HUES48 (cell line): ENCODE measurements at regions not wholly inside any gene's neighbourhood (a gene's known extent, or its start where the extent isn't known, plus 50 kb on each side); places are given as distances from the start of the nearest gene placed in this dataset.

Source experiments
- H3K27ac ChIP-seq: one replicate; pipeline ENCODE4 v1.7.0; 2013; ENCODE audit warnings: low read depth, low read length, inconsistent platforms
- H3K27me3 ChIP-seq: 2 replicates; pipeline ENCODE4 v1.6.1; 2013; ENCODE audit warnings: mild to moderate bottlenecking, low read length; ENCODE audit not compliant: control insufficient read depth, insufficient read depth
- H3K36me3 ChIP-seq: 2 replicates; pipeline ENCODE4 v1.6.1; 2013; ENCODE audit warnings: low read length; ENCODE audit not compliant: control insufficient read depth, insufficient read depth
- H3K4me1 ChIP-seq: 2 replicates; pipeline ENCODE4 v1.6.1; 2013; ENCODE audit warnings: mild to moderate bottlenecking, low read length; ENCODE audit not compliant: control insufficient read depth, insufficient read depth
- H3K4me3 ChIP-seq: 2 replicates; pipeline ENCODE4 v1.5.1; 2013; ENCODE audit warnings: mild to moderate bottlenecking, low read depth, low read length
- H3K9ac ChIP-seq: 2 replicates; pipeline ENCODE4 v1.6.1; 2013; ENCODE audit warnings: mild to moderate bottlenecking, low read depth, low read length, moderate library complexity
- H3K9me3 ChIP-seq: 2 replicates; pipeline ENCODE4 v1.6.1; 2013; ENCODE audit warnings: low read length; ENCODE audit not compliant: control insufficient read depth, insufficient read depth

DNA sequence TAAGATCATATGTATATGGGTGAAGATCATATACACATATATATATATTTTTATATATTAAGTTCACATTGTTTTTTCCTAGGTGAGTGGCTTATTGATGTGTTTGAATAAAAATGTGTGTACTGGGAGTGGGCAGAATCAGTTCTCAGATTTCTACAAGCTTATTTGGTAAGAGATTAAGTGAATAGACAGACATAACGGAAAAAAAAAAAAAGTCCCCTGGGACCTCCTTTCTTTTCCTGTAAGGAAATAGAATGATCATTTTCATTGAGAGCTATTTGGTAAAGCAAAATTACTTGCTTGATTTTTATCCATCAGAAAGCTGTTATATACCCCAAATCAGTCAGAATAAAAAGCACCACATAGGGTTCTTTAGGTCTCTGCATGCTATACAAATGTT lies 597.7 kb downstream of the PCDH18 start:
- no peak overlapping the region for H3K27ac ChIP-seq
- H3K4me3 ChIP-seq = no peak overlapping the region
- H3K36me3 ChIP-seq = no peaks in the 10 kb centered on the region
- no peak overlapping the region for H3K9ac ChIP-seq
- no peaks in the 10 kb centered on the region for H3K9me3 ChIP-seq
- H3K27me3 ChIP-seq = no peaks in the 10 kb centered on the region
- H3K4me1 ChIP-seq = no peaks in the 10 kb centered on the region

DNA sequence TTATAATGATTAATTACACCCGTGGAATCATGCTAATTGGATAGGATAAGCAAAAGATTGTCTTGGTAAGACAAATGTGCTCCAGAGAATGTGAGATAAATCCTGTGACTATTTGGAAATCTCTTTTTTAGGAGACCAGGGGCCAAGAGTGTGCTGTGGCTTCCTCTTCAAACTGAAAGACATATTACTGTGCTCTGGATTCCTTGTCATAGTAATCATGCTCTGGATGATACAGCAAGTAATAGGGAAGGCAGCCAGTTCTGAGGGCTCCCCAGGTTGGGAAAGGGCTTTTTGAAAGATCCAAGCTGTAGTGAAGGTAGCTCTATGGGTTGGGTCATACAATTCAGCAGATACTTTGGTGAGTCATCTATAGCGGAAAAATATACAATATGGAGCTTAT lies 600.5 kb downstream of the PCDH18 start:
- Histone ChIP-seq H3K27me3 (no peaks in the 10 kb centered on the region), H3K9ac (no peak overlapping the region), H3K27ac (no peak overlapping the region), H3K4me1 (no peaks in the 10 kb centered on the region), H3K36me3 (no peaks in the 10 kb centered on the region), H3K4me3 (no peak overlapping the region), H3K9me3 (0 out of 2 replicates have a peak, but pooled peaks cover 2% of the 10 kb centered on the region)

DNA sequence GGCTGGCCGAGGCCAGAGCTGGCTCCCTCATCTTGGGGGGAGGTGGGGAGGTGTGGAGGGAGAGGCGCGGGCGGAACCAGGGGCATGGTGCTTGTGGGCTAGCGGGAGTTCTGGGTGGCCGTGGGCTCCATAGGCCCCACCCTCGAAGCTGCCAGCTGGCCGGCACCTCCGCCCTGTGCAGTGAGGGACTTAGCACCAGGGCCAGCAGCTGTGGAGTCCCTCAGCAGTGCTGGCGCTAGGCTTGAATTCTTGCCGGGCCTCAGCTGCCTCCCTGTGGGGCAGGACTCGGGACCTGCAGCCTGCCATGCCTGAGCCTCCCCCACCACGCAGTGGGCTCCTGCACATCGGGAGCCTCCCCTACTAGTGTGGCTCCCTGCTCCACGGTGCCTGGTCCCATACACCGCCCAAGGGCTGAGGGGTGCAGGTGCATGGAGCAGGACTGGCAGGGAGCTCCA lies 603.3 kb downstream of the PCDH18 start:
- Histone ChIP-seq H3K9ac (no peak overlapping the region), H3K4me1 (no peaks in the 10 kb centered on the region), H3K9me3 (0 out of 2 replicates have a peak, but pooled peaks cover 2% of the 10 kb centered on the region), H3K36me3 (no peaks in the 10 kb centered on the region), H3K4me3 (no peak overlapping the region), H3K27ac (no peak overlapping the region), H3K27me3 (no peaks in the 10 kb centered on the region)

DNA sequence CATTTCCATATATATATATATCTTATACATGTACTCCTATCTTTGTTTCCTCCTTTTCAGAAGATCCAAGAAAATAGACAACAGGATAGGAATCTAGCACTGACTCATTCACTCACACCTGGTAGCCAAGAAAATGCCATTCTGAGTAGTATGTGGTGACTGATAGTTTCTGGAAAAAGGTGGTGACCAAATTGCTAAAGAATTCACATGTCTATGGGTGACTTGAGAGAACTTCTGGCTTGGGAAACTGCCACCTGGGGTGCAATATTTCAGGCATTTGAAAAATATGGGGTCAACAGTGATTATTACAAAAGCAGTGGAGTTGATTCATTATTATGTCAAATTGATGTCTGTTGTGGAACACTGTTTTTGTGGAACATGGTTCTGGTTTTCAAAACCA lies 605.1 kb downstream of the PCDH18 start:
- no peak overlapping the region for H3K9ac ChIP-seq
- H3K9me3 ChIP-seq = 0 out of 2 replicates have a peak, but pooled peaks cover 2% of the 10 kb centered on the region

DNA sequence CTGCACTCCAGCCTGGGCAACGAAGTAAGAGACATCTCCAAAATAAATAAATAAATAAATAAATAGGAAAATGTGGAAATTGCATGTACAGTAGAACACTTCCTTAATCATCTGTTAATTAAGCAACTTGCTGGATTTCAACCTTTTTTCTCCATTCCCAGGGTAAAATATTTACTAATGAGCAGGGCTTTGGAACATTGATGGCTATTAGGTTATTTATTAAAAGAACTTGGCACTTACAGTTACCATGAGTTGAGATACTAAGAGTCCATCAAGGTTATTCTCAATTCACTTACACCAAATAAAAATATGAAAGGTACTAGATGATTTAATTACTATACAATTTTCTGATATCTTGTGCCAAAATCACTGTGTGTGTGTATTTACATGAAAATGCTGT lies 607.1 kb downstream of the PCDH18 start:
- no peaks in the 10 kb centered on the region for H3K27me3 ChIP-seq
- no peaks in the 10 kb centered on the region for H3K36me3 ChIP-seq
- H3K4me3 ChIP-seq = no peak overlapping the region
- H3K4me1 ChIP-seq = no peaks in the 10 kb centered on the region
- H3K9me3 ChIP-seq = 0 out of 2 replicates have a peak, but pooled peaks cover 2% of the 10 kb centered on the region
- H3K9ac ChIP-seq = no peak overlapping the region
- no peak overlapping the region for H3K27ac ChIP-seq

More for the DNA sequence above, 605.1 kb downstream of the PCDH18 start:
- Histone ChIP-seq H3K4me1 (no peaks in the 10 kb centered on the region), H3K4me3 (no peak overlapping the region), H3K36me3 (no peaks in the 10 kb centered on the region), H3K27ac (no peak overlapping the region), H3K27me3 (no peaks in the 10 kb centered on the region)

DNA sequence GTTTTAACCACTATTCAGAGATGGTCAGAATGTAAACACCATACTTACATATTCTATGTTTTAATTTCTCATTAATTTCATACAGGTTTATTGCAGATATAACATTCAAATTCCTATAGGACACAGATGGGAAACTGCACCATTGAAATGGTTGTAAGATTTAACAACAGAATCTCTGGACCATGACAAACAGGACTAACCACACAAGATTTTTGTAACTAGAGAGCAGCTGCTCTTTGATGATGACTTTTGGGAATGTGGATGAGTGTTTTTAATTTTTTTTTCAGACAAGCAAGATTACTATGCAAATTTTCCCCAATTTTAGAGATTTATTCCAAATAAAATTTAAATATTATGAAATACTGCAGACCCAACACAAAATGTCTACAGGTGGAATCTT lies 610.2 kb downstream of the PCDH18 start:
- Histone ChIP-seq H3K9ac (no peak overlapping the region), H3K27me3 (no peaks in the 10 kb centered on the region), H3K4me3 (no peak overlapping the region), H3K36me3 (no peaks in the 10 kb centered on the region), H3K9me3 (peaks cover 6% of the 10 kb centered on the region; the same call in 1 of the 2 replicates), H3K4me1 (no peaks in the 10 kb centered on the region), H3K27ac (no peak overlapping the region)

DNA sequence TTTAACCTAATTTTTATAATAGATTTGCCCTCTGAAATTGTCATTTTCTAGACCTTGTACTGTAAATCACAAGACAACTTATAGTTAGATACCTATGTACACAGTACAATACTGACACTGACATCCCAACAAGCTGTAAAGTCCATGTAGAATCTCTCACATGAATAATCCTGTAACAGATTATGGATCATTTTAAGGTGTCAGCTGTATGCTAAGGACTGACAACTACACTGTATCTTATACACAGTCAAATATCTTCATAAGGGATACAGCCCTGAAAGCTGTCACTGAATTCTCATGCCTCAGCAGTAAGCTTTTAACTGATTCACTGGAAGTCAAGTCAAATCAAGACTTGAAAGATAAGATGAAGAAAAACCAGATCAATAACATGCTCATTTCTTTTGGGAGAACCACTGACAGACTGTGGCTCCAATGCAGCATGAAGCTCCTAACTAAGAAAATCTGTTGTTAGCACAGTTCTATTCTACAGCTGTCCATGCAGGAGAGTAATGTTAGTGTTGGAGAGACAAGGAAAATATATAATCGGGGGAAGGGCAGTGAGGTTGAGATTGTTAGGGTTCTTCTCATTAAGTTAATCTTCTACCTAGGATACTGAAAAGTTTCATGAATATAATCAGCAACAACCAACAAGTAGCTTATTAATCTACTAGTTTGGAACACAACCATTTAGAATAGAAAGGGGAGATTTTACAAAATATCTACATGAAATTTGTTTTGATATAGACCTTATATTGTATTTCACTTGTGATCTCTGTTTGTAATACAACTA lies 612.0 kb downstream of the PCDH18 start:
- H3K27me3 ChIP-seq = no peaks in the 10 kb centered on the region
- no peaks in the 10 kb centered on the region for H3K36me3 ChIP-seq
- peaks cover 6% of the 10 kb centered on the region; the same call in 1 of the 2 replicates for H3K9me3 ChIP-seq
- no peaks in the 10 kb centered on the region for H3K4me1 ChIP-seq
- no peak overlapping the region for H3K9ac ChIP-seq
- H3K4me3 ChIP-seq = no peak overlapping the region
- no peak overlapping the region for H3K27ac ChIP-seq

DNA sequence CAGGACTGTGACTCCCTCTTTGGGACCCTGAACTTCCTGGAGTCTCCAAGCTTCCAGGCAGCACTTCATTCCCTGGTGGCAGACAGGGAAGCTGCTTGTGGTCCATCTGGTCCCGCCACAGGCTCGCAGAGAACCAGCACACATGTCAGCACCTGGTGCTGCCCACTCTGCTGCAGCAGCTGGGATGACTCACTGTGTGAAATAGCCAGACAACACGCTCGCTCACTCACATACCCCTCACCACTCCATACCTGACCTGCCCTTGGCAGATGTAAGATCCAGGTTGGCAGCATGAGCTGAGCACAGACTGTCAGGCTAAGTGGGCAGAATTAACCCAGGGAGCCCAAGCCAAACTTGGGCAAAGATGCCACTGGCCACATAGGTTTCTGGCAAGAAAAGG lies 613.5 kb downstream of the PCDH18 start:
- H3K27ac ChIP-seq = no peak overlapping the region
- no peaks in the 10 kb centered on the region for H3K36me3 ChIP-seq
- H3K9me3 ChIP-seq = peaks cover 6% of the 10 kb centered on the region; the same call in 1 of the 2 replicates
- no peaks in the 10 kb centered on the region for H3K4me1 ChIP-seq
- H3K4me3 ChIP-seq = no peak overlapping the region
- no peak overlapping the region for H3K9ac ChIP-seq
- no peaks in the 10 kb centered on the region for H3K27me3 ChIP-seq

DNA sequence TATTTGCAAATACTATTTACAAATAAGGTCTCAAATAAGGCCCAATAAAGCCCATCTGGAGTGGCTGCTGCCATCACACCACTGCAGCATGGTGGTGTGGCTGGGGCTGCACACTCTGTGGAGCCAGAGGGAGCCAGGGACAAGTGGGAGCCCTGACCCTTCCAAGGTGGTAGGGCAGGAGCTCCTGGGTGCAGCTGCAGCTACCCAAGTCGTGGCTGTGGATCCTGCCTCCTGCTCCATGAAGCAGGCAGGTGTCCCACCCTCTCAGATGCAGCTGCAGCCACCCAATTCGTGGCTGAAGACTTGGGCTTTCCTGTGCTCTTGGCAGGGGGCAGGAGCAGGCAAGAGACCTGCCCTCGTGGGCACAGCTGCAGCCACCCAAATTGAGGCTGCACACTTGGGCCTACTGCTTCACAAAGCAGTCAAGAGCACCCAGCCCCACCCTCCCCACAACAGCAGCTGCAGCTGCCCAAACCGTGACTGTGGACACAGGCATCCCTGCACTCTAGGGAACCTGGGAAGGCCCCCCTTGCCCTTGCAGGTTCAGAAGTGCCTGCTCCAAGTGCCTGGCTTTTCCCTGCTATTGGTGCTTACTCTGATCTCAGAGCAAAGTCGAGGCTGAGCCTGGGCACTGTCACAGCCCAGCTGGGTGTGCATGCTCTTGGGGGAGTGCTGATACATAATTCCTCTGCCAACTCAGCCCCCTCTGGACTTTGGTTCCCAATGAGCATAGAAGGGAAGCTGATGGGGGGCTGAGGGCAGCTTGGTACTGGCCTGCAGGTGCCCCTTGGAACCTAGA lies 614.8 kb downstream of the PCDH18 start:
- H3K9ac ChIP-seq = no peak overlapping the region
- H3K4me1 ChIP-seq = no peaks in the 10 kb centered on the region

DNA sequence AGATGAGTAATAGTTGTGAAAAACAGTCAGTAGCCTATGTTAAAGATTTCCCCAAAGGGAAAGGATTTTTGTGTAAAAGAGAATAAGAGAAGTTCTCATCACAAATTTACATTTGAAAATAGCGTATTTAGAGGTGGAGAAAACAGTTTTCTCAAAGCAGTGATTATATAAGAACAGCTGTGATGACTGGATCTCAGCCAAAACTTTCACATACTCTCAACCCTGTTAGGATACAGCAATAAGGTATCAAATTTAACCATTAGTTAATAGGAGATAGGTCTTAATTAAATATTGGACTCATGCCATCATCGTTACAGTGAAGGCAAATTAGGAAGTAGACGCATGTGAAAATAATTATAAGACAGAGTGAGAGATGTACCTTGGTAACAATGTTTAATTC lies 622.7 kb downstream of the PCDH18 start:
- Histone ChIP-seq H3K4me1 (peaks cover 28% of the 10 kb centered on the region), H3K4me3 (no peak overlapping the region), H3K27me3 (no peaks in the 10 kb centered on the region), H3K36me3 (no peaks in the 10 kb centered on the region), H3K9me3 (no peaks in the 10 kb centered on the region), H3K9ac (peak overlapping the region; percentile 36; the same call in 1 of the 2 replicates), H3K27ac (no peak overlapping the region)

More for the DNA sequence above, 614.8 kb downstream of the PCDH18 start:
- peaks cover 6% of the 10 kb centered on the region; the same call in 1 of the 2 replicates for H3K9me3 ChIP-seq
- no peak overlapping the region for H3K4me3 ChIP-seq
- H3K27me3 ChIP-seq = no peaks in the 10 kb centered on the region
- no peak overlapping the region for H3K27ac ChIP-seq
- no peaks in the 10 kb centered on the region for H3K36me3 ChIP-seq

DNA sequence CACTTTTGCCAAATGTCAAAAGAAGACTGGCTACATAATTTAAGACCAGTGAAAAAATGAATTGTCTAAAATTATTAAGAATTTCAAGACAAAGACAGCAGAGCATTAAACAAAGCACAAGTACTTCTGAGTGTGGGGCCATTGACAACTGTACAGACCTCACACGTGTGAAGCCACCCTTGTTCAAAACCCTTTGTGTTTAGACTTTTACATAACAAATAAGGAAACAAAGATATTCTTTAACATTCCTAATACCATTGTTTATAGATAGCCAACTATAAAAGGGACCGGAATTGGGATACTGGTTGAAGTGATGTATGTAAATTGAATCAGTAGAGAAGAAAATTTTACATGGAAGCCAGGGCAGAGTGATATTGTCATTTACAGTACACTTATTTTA lies 624.2 kb downstream of the PCDH18 start:
- no peaks in the 10 kb centered on the region for H3K27me3 ChIP-seq
- H3K9me3 ChIP-seq = no peaks in the 10 kb centered on the region
- peak overlapping the region; percentile 21; the same call in 1 of the 2 replicates for H3K9ac ChIP-seq
- no peak overlapping the region; the same call in 1 of the 2 replicates for H3K4me3 ChIP-seq
- H3K4me1 ChIP-seq = peaks cover 28% of the 10 kb centered on the region
- H3K27ac ChIP-seq = peak overlapping the region; percentile 26
- no peaks in the 10 kb centered on the region for H3K36me3 ChIP-seq
